SH-SY5Y (cell line): ENCODE measurements at regions not wholly inside any gene's neighbourhood (a gene's known extent, or its start where the extent isn't known, plus 50 kb on each side); places are given as distances from the start of the nearest gene placed in this dataset.

Experiments used
- GATA2 ChIP-seq: IDR thresholded peaks from 2 replicates; pipeline ENCODE4 v1.6.1; 2011; ENCODE audit warnings: mild to moderate bottlenecking, low read depth, low read length
- GATA3 ChIP-seq: IDR thresholded peaks from 2 replicates; pipeline ENCODE4 v1.6.1; 2011; ENCODE audit warnings: low read depth, mild to moderate bottlenecking, low read length, moderate library complexity

- TF ChIP-seq GATA2 (no peak), GATA3 (no peak)
Measured at GRCh38 chr9:108668938-108669335, 186.8 kb downstream of the ACTL7B start.
